HepG2 (cell line): ENCODE measurements at regions not wholly inside any gene's neighbourhood (a gene's known extent, or its start where the extent isn't known, plus 50 kb on each side); places are given as distances from the start of the nearest gene placed in this dataset.

ENCODE experiments used
- ARNT2 ChIP-seq: sonication (generic); formaldehyde crosslinking; IDR thresholded peaks from 2 replicates; pipeline ENCODE4 v1.8.0; 2022; ENCODE audit warnings: mild to moderate bottlenecking, low read depth, missing genetic modification reagents, moderate library complexity
- ELF3 ChIP-seq: IDR thresholded peaks from 2 replicates; pipeline ENCODE4 v1.6.1; 2016; ENCODE audit warnings: missing genetic modification reagents, missing compliant biosample characterization
- EP300 ChIP-seq, 3 experiments: sonication (generic) in 1 of 3; formaldehyde crosslinking in 1 of 3; IDR thresholded peaks; 2 replicates each; pipeline versions ENCODE4 v1.5.1 to v1.6.1; 2011 to 2020; ENCODE audit warnings: low read depth in 2 of 3, low read length in 2 of 3, borderline replicate concordance in 1 of 3, improper control_type of control experiment in 1 of 3, mild to moderate bottlenecking in 1 of 3, missing genetic modification reagents in 1 of 3, moderate library complexity in 1 of 3
- GATA4 ChIP-seq: sonication (generic); IDR thresholded peaks from 2 replicates; pipeline ENCODE4 v1.6.1; 2016; ENCODE audit warnings: antibody characterized with exemption, low read depth, borderline replicate concordance
- HDAC2 ChIP-seq: sonication (generic); formaldehyde crosslinking; IDR thresholded peaks from 2 replicates; pipeline ENCODE4 v1.4.0; 2020; ENCODE audit warnings: missing genetic modification reagents
- HIVEP1 ChIP-seq: sonication (generic); formaldehyde crosslinking; IDR thresholded peaks from 2 replicates; pipeline ENCODE4 v1.4.0; 2020; ENCODE audit warnings: mild to moderate bottlenecking, missing genetic modification reagents
- MED1 ChIP-seq: sonication (generic); formaldehyde crosslinking; IDR thresholded peaks from 2 replicates; pipeline ENCODE4 v1.4.0; 2020; ENCODE audit warnings: missing genetic modification reagents
- NFIB ChIP-seq: sonication (generic); formaldehyde crosslinking; IDR thresholded peaks from 2 replicates; pipeline ENCODE4 v1.9.0; 2021; ENCODE audit warnings: missing genetic modification reagents, mild to moderate bottlenecking, borderline replicate concordance
- SMAD9 ChIP-seq: sonication (generic); formaldehyde crosslinking; IDR thresholded peaks from 2 replicates; pipeline ENCODE4 v1.5.1; 2020; ENCODE audit warnings: mild to moderate bottlenecking, missing genetic modification reagents
- SMC3 ChIP-seq: IDR thresholded peaks from 2 replicates; pipeline ENCODE4 v1.6.1; 2011; ENCODE audit warnings: low read length, improper control_type of control experiment
- TAF1 ChIP-seq: sonication (generic); formaldehyde crosslinking; IDR thresholded peaks from 2 replicates; pipeline ENCODE4 v1.4.0; 2020; ENCODE audit warnings: missing genetic modification reagents
- ZKSCAN8 ChIP-seq: IDR thresholded peaks from 2 replicates; pipeline ENCODE4 v1.6.1; 2016; ENCODE audit warnings: borderline replicate concordance, missing genetic modification reagents, missing compliant biosample characterization
- ZNF207 ChIP-seq: fragments of 450-650 bp; IDR thresholded peaks from 2 replicates; pipeline ENCODE4 v1.6.1; 2016; ENCODE audit warnings: antibody characterized with exemption, borderline replicate concordance
- ZNF331 ChIP-seq: sonication (generic); formaldehyde crosslinking; IDR thresholded peaks from 2 replicates; pipeline ENCODE4 v1.4.0; 2020; ENCODE audit warnings: missing genetic modification reagents
- ZNF619 ChIP-seq: sonication (generic); formaldehyde crosslinking; IDR thresholded peaks from 2 replicates; pipeline ENCODE4 v1.4.0; 2020; ENCODE audit warnings: mild to moderate bottlenecking, missing genetic modification reagents
- ZNF644 ChIP-seq: IDR thresholded peaks from 2 replicates; pipeline ENCODE4 v1.6.1; 2016; ENCODE audit warnings: low read depth
- TF ChIP-seq, protein P1 (sequence below): sonication (generic); formaldehyde crosslinking; IDR thresholded peaks from 2 replicates; pipeline ENCODE4 v1.4.0; 2020; ENCODE audit warnings: missing genetic modification reagents
- TF ChIP-seq, protein P2 (sequence below): sonication (generic); formaldehyde crosslinking; conservative IDR thresholded peaks from 2 replicates; pipeline ENCODE4 v1.4.0; 2020; ENCODE audit warnings: mild to moderate bottlenecking, missing genetic modification reagents, moderate library complexity
- TF ChIP-seq, protein P3 (sequence below): sonication (generic); formaldehyde crosslinking; IDR thresholded peaks from 2 replicates; pipeline ENCODE4 v1.8.1; 2022; ENCODE audit warnings: low read depth, mild to moderate bottlenecking, missing genetic modification reagents

DNA sequence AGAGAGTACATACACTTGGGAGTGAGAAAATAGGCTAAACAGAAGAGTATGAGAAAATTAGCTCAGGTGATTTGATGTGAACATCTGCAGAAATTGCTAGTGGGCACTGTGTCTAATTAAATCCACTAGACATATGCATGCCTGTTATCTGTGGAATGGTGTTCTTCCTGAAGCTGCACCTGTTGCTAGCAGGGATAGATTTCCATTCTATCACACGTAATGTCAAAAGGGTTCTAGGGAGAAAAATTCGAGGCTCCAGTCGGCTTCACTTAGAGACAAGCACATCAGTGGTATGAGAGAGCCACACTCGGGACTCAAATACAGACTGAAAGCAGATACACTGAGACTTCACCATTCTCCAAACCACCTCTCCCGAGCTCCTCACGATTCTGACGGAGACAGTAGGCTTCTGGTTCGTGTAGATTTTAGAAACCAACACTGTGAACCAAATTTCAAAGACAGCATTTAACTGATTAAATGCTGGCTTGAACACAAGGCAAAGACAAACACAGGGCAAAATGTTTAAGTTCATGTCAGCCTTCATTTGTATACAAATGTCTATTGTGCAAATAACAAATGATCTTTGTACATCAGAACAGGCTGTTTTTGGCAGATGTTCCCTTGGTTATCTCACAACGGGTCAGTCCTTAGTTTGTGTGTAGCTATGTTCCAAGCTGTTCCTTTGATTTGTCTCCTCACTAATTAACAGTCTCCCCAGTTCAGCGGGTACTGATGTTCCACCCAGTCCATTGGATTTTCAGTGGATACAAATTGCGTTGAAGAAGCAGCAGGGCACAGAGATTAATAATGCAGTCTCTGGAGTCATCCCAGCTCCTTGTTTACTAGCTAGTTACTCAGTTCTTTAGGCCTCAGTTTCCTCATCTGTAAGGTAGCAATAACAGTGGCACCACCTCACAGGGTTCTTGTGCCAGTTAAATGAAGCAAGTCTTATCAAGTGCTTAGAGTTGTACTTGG is 131.0 kb upstream of the IFNGR1 start (continued):
- TF ChIP-seq, protein P1, sequence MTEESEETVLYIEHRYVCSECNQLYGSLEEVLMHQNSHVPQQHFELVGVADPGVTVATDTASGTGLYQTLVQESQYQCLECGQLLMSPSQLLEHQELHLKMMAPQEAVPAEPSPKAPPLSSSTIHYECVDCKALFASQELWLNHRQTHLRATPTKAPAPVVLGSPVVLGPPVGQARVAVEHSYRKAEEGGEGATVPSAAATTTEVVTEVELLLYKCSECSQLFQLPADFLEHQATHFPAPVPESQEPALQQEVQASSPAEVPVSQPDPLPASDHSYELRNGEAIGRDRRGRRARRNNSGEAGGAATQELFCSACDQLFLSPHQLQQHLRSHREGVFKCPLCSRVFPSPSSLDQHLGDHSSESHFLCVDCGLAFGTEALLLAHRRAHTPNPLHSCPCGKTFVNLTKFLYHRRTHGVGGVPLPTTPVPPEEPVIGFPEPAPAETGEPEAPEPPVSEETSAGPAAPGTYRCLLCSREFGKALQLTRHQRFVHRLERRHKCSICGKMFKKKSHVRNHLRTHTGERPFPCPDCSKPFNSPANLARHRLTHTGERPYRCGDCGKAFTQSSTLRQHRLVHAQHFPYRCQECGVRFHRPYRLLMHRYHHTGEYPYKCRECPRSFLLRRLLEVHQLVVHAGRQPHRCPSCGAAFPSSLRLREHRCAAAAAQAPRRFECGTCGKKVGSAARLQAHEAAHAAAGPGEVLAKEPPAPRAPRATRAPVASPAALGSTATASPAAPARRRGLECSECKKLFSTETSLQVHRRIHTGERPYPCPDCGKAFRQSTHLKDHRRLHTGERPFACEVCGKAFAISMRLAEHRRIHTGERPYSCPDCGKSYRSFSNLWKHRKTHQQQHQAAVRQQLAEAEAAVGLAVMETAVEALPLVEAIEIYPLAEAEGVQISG = peak; percentile 47; the same call in 1 of the 2 replicates
- TF ChIP-seq, protein P2, sequence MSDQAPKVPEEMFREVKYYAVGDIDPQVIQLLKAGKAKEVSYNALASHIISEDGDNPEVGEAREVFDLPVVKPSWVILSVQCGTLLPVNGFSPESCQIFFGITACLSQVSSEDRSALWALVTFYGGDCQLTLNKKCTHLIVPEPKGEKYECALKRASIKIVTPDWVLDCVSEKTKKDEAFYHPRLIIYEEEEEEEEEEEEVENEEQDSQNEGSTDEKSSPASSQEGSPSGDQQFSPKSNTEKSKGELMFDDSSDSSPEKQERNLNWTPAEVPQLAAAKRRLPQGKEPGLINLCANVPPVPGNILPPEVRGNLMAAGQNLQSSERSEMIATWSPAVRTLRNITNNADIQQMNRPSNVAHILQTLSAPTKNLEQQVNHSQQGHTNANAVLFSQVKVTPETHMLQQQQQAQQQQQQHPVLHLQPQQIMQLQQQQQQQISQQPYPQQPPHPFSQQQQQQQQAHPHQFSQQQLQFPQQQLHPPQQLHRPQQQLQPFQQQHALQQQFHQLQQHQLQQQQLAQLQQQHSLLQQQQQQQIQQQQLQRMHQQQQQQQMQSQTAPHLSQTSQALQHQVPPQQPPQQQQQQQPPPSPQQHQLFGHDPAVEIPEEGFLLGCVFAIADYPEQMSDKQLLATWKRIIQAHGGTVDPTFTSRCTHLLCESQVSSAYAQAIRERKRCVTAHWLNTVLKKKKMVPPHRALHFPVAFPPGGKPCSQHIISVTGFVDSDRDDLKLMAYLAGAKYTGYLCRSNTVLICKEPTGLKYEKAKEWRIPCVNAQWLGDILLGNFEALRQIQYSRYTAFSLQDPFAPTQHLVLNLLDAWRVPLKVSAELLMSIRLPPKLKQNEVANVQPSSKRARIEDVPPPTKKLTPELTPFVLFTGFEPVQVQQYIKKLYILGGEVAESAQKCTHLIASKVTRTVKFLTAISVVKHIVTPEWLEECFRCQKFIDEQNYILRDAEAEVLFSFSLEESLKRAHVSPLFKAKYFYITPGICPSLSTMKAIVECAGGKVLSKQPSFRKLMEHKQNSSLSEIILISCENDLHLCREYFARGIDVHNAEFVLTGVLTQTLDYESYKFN (CRISPR knock-in tag) = peak; percentile 97
- TF ChIP-seq HDAC2 (CRISPR knock-in tag) = peak; percentile 84
- TF ChIP-seq, protein P3, sequence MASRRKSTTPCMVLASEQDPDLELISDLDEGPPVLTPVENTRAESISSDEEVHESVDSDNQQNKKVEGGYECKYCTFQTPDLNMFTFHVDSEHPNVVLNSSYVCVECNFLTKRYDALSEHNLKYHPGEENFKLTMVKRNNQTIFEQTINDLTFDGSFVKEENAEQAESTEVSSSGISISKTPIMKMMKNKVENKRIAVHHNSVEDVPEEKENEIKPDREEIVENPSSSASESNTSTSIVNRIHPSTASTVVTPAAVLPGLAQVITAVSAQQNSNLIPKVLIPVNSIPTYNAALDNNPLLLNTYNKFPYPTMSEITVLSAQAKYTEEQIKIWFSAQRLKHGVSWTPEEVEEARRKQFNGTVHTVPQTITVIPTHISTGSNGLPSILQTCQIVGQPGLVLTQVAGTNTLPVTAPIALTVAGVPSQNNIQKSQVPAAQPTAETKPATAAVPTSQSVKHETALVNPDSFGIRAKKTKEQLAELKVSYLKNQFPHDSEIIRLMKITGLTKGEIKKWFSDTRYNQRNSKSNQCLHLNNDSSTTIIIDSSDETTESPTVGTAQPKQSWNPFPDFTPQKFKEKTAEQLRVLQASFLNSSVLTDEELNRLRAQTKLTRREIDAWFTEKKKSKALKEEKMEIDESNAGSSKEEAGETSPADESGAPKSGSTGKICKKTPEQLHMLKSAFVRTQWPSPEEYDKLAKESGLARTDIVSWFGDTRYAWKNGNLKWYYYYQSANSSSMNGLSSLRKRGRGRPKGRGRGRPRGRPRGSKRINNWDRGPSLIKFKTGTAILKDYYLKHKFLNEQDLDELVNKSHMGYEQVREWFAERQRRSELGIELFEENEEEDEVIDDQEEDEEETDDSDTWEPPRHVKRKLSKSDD (CRISPR knock-in tag) = peak; percentile 48; the same call in 1 of the 2 replicates
- TF ChIP-seq EP300 (IDR thresholded peaks at IDR 0.05; ENCODE audit: low read depth in 2 of 2, low read length in 2 of 2) = peak; percentile 79 to 94; a peak in 3 of 4 replicates
- peak; percentile 83 for TF ChIP-seq EP300 (CRISPR knock-in tag; IDR thresholded peaks at IDR 0.05; ENCODE audit: borderline replicate concordance)
- TF ChIP-seq NFIB (CRISPR knock-in tag) = no peak
- TF ChIP-seq ZNF331 (CRISPR knock-in tag) = peak; percentile 79
- TF ChIP-seq ZKSCAN8 (CRISPR knock-in tag) = peak; percentile 87; the same call in 1 of the 2 replicates
- 0 out of 2 replicates have a peak, but pooled peaks have one; percentile 33 for TF ChIP-seq ZNF644 (CRISPR knock-in tag)
- TF ChIP-seq MED1 (CRISPR knock-in tag) = peak; percentile 76
- no peak for TF ChIP-seq ZNF619 (CRISPR knock-in tag)
- peak; percentile 51 for TF ChIP-seq SMC3
- peak; percentile 59; the same call in 1 of the 2 replicates for TF ChIP-seq ELF3
- peak; percentile 86 for TF ChIP-seq GATA4
- peak; percentile 39; the same call in 1 of the 2 replicates for TF ChIP-seq TAF1 (CRISPR knock-in tag)
- TF ChIP-seq SMAD9 (CRISPR knock-in tag) = peak; percentile 16; the same call in 1 of the 2 replicates
- no peak for TF ChIP-seq HIVEP1 (CRISPR knock-in tag)
- no peak for TF ChIP-seq ZNF207
- peak; percentile 41; the same call in 1 of the 2 replicates for TF ChIP-seq ARNT2 (CRISPR knock-in tag)
